ENCODE measurements at regions not wholly inside any gene's neighbourhood (a gene's known extent, or its start where the extent isn't known, plus 50 kb on each side); places are given as distances from the start of the nearest gene placed in this dataset.

DNA sequence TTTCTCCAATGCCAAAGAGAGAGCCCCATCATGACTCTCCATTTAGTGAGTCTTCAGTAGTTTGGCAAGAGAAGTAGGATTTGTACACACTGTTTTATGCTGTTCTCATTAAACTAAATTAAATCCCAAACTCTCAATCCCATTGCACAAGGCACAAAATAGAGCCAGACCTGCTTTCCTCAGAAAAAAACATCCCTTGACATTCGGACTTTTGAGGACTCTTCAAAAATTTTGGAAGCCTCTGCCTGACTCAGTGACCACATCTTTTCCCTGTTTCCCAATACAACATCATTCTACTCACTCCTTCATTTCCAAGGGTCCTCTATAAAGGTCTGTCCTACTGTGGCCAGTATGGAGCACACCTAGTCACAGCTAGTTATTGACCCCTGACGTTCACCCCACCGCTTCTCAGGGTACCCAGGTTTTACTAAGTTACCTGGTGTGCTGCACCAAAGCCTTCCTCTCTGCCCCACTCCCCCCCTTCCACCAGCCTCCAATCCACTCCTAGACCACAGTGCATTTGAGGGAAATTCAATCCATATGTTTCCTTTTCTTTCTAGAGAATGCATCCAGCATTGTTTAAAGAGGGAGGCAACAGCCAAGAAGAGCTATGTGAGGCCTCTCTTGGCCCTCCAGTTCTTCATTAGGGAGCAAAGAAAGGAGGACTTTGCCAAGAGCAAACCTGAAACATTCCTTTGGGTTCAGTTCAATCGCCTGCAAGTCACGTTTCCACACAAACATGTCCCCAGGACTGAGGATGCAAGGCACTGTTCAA, 428.7 kb downstream of the PLPP3 start:
- TF ChIP-seq, protein P1, sequence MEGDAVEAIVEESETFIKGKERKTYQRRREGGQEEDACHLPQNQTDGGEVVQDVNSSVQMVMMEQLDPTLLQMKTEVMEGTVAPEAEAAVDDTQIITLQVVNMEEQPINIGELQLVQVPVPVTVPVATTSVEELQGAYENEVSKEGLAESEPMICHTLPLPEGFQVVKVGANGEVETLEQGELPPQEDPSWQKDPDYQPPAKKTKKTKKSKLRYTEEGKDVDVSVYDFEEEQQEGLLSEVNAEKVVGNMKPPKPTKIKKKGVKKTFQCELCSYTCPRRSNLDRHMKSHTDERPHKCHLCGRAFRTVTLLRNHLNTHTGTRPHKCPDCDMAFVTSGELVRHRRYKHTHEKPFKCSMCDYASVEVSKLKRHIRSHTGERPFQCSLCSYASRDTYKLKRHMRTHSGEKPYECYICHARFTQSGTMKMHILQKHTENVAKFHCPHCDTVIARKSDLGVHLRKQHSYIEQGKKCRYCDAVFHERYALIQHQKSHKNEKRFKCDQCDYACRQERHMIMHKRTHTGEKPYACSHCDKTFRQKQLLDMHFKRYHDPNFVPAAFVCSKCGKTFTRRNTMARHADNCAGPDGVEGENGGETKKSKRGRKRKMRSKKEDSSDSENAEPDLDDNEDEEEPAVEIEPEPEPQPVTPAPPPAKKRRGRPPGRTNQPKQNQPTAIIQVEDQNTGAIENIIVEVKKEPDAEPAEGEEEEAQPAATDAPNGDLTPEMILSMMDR (IDR thresholded peaks at IDR 0.05), result no peak
- TF ChIP-seq EZH2 (IDR thresholded peaks at IDR 0.05) (no peak), EZH2phosphoT487 (IDR thresholded peaks at IDR 0.05) (no peak)

Measured in neural progenitor cell (in vitro differentiated cells).